Lower lobe of right lung (tissue), 2 donors: ENCODE measurements at regions not wholly inside any gene's neighbourhood (a gene's known extent, or its start where the extent isn't known, plus 50 kb on each side); places are given as distances from the start of the nearest gene placed in this dataset.

Experiments used
- ATAC-seq, 2 donors: fragments of 200-7000 bp; cut with Tn5 transposase; one replicate each; pipeline ENCODE4 v1.9.1; 2020 to 2022; ENCODE audit warnings: mild to moderate bottlenecking in 2 of 2, moderate library complexity in 2 of 2
- DNase-seq: peaks from one replicate; pipeline ENCODE4 v3.0.0-alpha.2; 2020
- H3K27ac ChIP-seq: fragments of 200-600 bp; one replicate; pipeline ENCODE4 v1.8.0; 2022
- H3K27me3 ChIP-seq: fragments of 200-600 bp; one replicate; pipeline ENCODE4 v1.8.0; 2022; ENCODE audit warnings: low read depth
- H3K36me3 ChIP-seq: fragments of 200-600 bp; one replicate; pipeline ENCODE4 v1.8.0; 2022; ENCODE audit warnings: mild to moderate bottlenecking
- H3K4me1 ChIP-seq: fragments of 200-600 bp; one replicate; pipeline ENCODE4 v1.8.0; 2022
- H3K4me3 ChIP-seq: fragments of 200-600 bp; one replicate; pipeline ENCODE4 v1.8.0; 2022; ENCODE audit warnings: mild to moderate bottlenecking
- H3K9me3 ChIP-seq: fragments of 200-600 bp; one replicate; pipeline ENCODE4 v1.8.0; 2022
- CTCF ChIP-seq: fragments of 200-600 bp; IDR thresholded peaks from one replicate; pipeline ENCODE4 v1.8.0; 2022; ENCODE audit warnings: antibody characterized with exemption, mild to moderate bottlenecking
- intact Hi-C: fragments of 100-400 bp; cut with DNase I; formaldehyde crosslinking; loops from one replicate; pipeline ENCODE4 v1.11.0; 2022
- donor health status: DM: no; HTN: yes; CAD: no; lungs with severe emphysema.

- Histone ChIP-seq H3K27ac (no peak overlapping the region), H3K27me3 (no peaks in the 10 kb centered on the region), H3K9me3 (peaks cover 34% of the 10 kb centered on the region), H3K36me3 (no peaks in the 10 kb centered on the region), H3K4me1 (no peaks in the 10 kb centered on the region), H3K4me3 (no peak overlapping the region)
- no peak for TF ChIP-seq CTCF
- intact Hi-C loops = no loop called here
- ATAC-seq (no peak), DNase-seq (no peak)
These were observed 231.1 kb upstream of the NUDT12 start for GRCh38 chr5:103793595-103794182.

- intact Hi-C loops = no loop called here
- no peak for TF ChIP-seq CTCF
- ATAC-seq = no peak
These were observed 223.0 kb upstream of the NUDT12 start for GRCh38 chr5:103785569-103785968.

GRCh38 chr5:103783669-103784068, 221.1 kb upstream of the NUDT12 start:
- DNase-seq (no peak), ATAC-seq (no peak)
- H3K36me3 ChIP-seq = no peaks in the 10 kb centered on the region
- no peaks in the 10 kb centered on the region for H3K27me3 ChIP-seq
- no peak for TF ChIP-seq CTCF
- no peak overlapping the region for H3K4me3 ChIP-seq
- H3K9me3 ChIP-seq = no peaks in the 10 kb centered on the region
- no peaks in the 10 kb centered on the region for H3K4me1 ChIP-seq
- intact Hi-C loops = no loop called here
- H3K27ac ChIP-seq = no peak overlapping the region

More at GRCh38 chr5:103785569-103785968, 223.0 kb upstream of the NUDT12 start:
- Histone ChIP-seq H3K4me1 (no peaks in the 10 kb centered on the region), H3K27ac (no peak overlapping the region), H3K27me3 (no peaks in the 10 kb centered on the region), H3K9me3 (peaks cover 2% of the 10 kb centered on the region), H3K4me3 (no peak overlapping the region), H3K36me3 (no peaks in the 10 kb centered on the region)
- DNase-seq = no peak

- no peaks in the 10 kb centered on the region for H3K9me3 ChIP-seq
- no peaks in the 10 kb centered on the region for H3K36me3 ChIP-seq
- intact Hi-C loops = no loop called here
- ATAC-seq (no peak), DNase-seq (no peak)
- no peak overlapping the region for H3K27ac ChIP-seq
- no peak overlapping the region for H3K4me3 ChIP-seq
- no peak for TF ChIP-seq CTCF
- H3K27me3 ChIP-seq = no peaks in the 10 kb centered on the region
- no peaks in the 10 kb centered on the region for H3K4me1 ChIP-seq
These were observed 218.2 kb upstream of the NUDT12 start for GRCh38 chr5:103780794-103781193.

- intact Hi-C loops = no loop called here
- no peak overlapping the region for H3K27ac ChIP-seq
- no peaks in the 10 kb centered on the region for H3K27me3 ChIP-seq
- no peaks in the 10 kb centered on the region for H3K4me1 ChIP-seq
- H3K4me3 ChIP-seq = no peak overlapping the region
- H3K36me3 ChIP-seq = no peaks in the 10 kb centered on the region
- no peak for DNase-seq
- ATAC-seq = no peak
- H3K9me3 ChIP-seq = no peaks in the 10 kb centered on the region
- no peak for TF ChIP-seq CTCF
These were observed 212.1 kb upstream of the NUDT12 start for GRCh38 chr5:103774721-103775120.

- TF ChIP-seq CTCF = no peak
- intact Hi-C loops = no loop called here
- Histone ChIP-seq H3K9me3 (no peaks in the 10 kb centered on the region), H3K27me3 (no peaks in the 10 kb centered on the region), H3K4me3 (no peak overlapping the region), H3K27ac (no peak overlapping the region), H3K36me3 (no peaks in the 10 kb centered on the region), H3K4me1 (no peaks in the 10 kb centered on the region)
- ATAC-seq (no peak), DNase-seq (no peak)
These were observed 209.7 kb upstream of the NUDT12 start for GRCh38 chr5:103772248-103772647.
